Stimulated activated CD4-positive, alpha-beta T cell treated with anti-CD3 and anti-CD28 coated beads, Interleukin-15, amount 100 ng/mL, for 1 hour (primary cell): ENCODE measurements at regions not wholly inside any gene's neighbourhood (a gene's known extent, or its start where the extent isn't known, plus 50 kb on each side); places are given as distances from the start of the nearest gene placed in this dataset.

Experiments used
- DNase-seq, 2 donors: peaks; one replicate each; pipeline ENCODE4 v3.0.0-alpha.2; 2020; ENCODE audit warnings: low read depth in 1 of 2, low spot score in 1 of 2

DNA sequence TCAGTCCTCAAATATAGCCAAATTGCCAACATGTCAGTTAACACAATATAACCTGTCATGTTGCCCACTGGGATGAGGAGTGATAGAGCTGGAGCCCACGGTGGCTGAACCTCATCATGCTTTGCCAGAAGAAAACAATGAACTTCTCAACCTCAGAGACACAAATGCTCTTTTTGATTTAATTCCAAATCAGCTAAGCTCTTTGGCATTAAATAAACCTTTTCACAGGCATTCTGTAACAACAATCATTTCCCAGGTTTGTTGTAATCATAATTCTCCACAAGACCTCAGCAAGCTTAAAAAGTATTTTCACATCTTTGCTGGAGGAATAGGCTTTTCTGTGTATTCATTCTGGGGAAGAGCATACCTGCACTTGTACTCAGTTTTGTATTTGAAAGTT lies 830.9 kb downstream of the MAT2B start:
- DNase-seq = no peak

DNA sequence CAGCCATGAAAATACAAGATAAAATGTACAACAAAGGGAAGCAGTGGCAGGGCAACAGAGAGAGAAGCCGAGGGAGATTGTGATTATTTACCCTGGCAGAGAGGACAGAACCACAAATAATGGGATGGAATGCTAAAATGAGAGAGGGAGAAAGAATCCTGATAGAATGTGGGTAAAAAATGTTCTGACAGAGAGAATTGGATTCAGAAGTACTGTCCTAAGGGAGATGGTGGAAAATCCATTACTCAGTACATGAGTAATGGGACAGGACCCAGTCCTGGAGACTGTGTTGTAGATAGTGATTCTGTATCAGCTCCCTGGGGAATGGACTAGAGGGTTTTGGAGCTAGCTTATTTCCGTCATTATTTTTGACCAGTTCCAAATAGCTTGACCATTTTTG lies 831.5 kb downstream of the MAT2B start:
- DNase-seq = no peak

DNA sequence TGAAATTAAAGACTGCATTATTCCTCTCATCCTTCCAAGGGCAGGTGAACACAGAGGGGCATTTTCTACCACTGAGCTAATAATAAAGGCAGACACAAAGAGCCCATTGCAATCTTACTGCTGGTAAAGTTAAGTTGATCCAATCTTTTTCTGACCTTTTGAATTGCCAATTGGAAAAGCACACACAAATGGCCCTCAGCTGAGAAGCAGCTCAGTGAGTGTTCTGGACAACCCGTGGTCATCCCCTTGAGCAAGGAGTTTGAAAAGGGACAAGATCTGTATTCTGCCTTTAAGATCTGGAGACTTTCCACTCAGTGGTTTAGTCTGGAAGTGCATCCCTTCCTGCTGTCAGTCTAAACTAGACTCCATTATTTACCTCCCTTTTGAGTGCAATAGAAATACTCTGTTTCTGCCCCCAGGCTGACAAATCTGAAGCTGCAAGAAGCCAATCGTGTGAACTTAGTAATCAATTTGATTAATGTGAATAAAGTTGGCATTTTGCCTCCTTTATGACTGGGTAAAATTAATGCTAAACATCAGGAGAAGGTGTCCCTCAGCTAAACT lies 835.7 kb downstream of the MAT2B start:
- no peak for DNase-seq

DNA sequence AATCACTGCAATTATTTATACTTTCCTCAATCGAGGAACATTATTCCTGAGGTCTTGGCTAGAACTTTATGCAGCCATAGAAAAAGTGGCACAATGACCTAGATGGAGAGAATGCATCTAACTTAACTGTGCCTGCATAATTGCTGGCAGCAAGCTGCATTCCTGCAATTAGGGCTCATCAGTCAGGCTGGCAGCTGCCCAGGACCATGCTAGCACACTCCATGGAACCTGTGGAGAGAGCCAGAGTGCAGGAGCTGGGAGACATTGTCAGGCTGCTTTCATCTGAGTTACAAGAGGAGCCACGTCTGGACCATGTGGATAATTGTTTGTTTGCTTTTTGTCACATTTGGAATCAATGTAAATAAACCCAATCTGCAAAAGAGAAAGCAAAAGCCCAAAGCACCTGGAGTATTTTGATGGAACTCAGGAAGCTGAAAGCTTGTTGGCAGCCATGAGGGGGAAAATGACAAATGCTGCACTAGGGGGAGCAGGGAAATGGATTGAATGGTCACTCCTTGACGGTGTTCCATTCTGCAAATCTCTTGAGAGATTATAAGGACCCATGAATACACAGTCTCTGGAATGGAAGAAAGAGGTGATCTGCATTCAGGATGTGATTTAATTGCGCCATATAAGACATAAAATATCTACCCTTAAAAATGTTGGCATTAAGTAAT lies 839.9 kb downstream of the MAT2B start:
- no peak for DNase-seq

DNA sequence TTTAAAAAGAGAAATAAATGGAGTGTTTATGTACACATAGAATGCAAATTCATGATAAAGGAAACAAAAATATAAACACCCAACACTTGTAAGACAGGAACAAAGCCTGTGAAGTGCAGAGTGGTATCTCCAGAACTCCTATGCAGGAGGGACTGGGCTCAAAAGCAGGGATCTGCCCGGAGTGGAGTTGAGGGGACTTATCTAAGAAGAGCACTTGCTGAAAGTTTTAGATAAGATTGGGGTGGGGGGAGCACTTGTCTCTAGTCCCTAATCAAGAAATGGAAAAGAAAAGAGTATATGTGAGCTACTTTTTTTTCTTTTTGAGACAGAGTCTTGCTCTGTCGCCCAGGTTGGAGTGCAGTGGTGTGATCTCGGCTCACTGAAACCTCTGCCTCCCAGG lies 840.4 kb downstream of the MAT2B start:
- no peak for DNase-seq

DNA sequence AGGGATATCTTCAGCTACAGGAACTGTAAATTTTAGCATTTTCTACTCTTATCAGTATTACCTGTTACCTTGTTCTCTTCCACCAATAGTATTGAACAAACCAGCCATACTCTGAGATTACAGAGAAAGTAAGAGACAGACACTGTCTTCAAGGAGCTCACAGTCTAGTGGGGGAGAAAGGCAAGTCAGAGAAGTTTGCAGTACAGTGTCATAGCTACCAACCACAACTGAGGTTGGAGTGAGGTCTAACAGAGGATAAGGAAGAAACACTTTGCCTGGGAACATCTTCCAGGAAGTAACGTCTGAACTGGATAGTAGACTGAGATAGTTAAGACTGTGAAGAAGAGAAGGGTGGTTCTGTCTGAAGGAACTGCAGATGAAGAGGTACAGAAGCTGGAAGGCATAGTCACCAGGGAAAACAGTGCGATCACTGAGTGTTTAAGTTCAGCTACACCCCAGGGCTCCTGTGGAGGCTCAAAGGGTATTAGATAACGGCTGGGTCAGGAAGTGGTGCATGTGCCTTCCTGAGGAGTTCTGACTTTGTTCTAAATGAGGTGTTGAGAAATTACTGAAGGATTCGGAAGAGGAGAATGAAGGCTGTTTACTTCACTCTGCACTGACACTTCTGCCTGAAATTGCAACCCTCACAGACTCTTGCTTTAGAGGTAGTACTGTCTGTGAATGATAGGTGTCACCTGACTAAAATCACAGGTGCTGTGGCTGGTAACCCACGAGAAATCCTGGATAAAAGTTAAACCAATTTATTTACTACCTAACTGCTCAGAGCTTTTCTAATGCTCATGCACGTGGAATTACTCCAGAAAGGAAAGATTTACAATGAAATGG lies 841.6 kb downstream of the MAT2B start:
- no peak for DNase-seq

DNA sequence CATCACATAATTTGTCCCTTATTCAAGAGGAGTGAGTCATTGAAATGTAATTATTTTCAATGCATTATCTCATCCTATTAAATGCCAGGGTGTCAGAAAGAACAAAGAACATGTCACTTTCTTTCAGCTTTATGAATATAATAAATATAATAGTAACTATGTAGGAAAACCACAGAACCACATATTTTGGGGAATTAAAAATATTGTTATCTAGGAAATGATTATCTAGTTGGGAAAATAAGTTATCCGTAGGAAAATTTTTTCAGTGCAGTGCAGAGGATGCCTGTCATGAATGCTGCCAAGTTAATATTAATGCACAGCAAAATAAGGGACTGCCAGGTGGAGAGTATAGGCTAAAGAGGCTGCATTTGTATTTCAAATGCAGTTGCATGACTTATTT lies 844.8 kb downstream of the MAT2B start:
- no peak for DNase-seq

DNA sequence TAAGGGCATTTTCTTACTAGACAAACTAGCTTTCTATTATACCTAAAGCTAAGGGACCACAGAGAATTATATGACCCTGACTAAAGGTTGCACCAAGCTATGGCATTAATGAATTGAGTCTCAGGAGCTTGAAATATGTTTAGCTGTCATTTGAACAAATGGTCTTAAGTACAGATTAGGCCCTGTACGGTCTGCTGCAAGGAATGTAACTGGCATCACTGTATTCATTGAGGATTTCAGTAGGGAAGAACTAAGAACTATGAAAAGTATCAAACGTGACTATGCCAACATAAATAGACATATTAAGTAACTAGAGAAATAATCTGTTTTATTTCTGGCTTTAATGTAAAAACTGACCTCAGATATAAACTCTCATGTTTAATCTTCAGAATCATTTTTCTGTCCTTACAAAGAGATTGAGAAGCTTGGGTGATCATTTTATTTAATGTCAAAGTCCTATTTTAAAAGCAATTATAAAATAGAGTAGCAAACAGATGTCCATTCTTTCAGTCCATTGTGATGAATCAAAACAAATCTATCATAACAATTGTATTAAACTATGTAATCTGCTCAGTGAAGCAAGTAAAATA lies 845.9 kb downstream of the MAT2B start:
- DNase-seq = no peak

DNA sequence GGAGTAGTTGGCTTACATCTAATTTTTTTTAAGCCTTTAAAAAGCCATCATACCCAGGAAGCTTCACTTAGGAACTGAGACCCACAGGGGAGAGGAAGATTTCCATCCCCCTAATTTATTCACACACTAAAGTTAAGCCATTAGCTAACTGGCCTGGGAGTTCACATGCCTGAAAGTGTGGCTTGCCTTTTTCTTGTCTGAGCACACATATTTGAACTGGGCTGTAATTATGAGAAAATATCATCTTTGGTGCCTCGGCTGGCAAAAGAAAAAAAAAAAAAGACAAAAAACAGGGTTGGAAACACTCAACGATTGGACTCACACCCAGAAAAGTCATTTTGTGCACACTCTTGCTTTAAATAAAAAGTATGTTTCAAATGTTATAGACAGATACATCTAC lies 847.3 kb downstream of the MAT2B start:
- DNase-seq = no peak

DNA sequence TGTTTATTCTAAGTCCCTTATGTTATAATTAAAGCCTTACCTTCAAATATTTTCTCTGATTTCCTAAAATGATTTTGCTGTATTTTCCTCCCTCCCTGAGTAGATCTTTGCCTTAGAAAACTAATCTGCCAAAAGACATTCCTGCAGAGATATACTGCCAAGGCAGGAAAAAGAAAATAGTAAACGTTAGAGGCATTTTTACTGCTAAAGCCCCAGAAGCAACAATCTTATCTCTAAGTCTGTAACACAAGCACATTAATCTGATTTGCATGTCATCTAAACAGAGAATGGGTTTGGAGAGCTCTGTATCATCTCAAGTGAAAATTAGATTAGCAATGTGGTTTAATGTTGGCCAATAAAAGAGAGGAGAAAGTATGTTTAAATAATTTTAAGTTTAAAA lies 847.7 kb downstream of the MAT2B start:
- DNase-seq = no peak

DNA sequence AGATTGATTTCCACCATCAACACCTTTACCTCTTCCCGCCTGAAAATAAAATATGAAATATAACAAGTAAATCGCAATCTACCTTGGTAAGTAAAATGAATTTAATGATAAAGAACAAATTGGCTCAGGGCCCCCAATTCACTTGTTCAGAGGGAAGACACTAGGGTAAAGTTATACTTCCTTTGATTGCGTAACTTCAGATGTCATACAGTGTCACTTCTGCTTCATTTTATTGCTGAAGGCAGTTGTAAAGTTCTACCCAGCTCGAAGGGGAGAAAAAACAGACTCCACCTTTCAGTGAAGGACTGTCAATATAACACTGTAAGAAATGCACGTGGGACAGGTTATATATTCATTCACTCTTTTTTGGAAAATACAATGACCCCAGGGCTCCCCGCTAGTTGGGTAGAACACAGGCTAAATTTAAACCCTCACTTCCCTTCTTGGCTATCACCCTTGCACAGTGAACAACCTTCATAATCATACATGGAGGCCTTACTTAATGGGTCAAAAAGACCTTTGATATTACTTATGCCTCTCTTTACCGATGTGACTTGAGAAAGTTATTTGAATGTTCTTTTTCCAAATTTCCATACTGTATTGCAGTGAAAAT lies 848.8 kb downstream of the MAT2B start:
- no peak for DNase-seq

DNA sequence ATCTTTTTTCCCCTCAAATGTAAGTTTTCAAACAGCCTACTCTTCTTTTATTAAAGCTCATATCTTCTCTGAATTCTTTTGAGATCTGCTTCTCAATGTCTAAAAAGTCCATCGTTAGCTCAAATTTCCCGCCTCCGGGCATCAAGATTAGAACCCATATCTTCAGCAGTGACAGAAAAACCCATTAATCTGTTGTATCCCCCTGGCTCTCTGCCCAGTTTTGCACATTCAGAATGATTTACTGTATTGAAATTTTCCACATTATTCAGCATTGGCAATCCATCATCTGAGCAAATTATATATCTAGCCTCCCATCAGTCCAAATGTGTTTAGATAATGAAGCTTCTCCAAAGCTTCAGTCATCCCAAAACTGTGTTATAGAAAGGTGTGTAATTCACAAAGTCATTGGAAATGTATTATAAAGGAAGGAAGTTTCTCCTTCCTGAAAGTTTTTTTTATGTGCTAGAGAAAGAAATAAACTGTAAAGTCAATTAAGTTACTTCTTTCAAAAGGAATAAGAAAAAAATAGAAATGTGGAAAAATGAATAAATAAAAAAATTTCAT lies 849.9 kb downstream of the MAT2B start:
- DNase-seq = no peak

DNA sequence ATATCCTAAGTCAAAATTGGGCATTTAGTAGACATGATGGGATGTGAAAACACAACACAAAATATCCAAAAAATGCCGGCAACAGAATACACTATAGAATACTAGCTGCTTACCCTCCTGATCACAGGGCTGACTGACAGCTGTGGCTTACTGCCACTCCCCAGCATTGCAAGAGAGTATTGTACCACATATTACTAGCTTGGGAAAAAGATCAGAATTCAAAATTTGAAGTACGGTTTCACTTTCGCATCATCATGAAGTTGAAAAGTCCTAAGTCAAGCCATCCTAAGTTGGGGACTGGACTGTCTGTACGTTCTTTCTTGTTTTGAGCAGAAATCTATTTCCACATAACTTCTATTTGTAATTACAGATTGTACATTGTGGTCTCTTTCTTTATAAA lies 851.4 kb downstream of the MAT2B start:
- DNase-seq = no peak

DNA sequence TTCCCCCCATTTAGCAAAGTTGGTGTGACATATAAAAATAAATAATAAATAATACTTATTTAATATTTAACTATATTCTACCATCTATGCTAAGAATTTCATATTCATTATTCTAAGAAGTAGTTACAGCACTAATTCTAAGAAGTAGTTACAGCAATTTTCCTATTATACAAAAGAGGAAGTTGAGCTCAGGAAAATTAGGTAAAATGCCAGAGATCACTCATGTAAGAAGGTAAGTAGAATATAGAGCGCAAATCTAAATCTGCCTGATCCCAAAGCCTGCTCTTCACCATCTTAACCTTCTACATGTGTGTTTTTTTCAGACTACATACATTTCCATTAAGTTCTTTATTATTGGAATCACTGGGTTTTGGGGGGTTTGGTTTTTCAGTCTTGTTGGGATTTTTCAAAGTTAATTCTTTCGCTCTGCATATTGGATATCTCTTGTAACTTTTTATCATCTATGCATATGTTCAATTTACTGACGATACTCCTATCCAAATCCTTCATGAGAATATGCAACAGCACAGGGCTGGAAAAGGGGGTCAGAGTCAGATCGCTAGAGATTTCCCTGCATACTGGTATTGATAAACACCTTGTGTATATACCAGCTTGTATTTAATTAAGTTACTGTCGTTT lies 852.1 kb downstream of the MAT2B start:
- DNase-seq = no peak

DNA sequence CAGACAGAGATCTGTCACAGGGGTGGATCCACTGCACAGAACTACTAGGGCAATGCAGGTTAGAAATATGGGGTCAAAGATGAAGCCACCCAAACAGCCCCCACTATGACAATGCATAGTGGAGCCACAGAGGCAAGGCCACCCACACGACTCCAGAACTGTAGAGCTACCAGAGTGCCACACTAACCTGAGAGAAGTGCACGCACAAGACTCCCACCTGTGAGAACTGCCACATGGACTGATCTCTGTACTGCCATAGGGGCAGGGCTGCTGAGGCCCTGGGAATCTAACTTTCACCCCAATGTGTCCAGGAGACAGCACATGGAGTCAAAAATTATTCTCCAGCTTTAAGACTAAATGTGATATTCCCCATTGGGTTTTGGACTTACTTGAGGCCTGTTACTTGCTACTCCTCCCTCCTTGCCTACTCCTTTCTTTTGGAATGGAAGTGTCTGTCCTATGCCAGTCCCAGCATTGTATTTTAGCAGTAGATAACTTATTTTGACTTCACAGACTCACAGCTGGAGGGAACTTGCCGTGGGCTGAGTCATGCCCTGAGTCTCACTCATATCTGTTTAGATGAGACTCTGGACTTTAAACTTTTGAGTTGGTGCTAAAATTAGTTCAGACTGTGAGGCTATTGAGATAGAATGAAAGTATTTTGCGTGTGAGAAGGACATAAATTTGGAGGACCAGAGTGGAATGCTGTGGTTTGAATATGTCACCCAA lies 853.3 kb downstream of the MAT2B start:
- no peak for DNase-seq

DNA sequence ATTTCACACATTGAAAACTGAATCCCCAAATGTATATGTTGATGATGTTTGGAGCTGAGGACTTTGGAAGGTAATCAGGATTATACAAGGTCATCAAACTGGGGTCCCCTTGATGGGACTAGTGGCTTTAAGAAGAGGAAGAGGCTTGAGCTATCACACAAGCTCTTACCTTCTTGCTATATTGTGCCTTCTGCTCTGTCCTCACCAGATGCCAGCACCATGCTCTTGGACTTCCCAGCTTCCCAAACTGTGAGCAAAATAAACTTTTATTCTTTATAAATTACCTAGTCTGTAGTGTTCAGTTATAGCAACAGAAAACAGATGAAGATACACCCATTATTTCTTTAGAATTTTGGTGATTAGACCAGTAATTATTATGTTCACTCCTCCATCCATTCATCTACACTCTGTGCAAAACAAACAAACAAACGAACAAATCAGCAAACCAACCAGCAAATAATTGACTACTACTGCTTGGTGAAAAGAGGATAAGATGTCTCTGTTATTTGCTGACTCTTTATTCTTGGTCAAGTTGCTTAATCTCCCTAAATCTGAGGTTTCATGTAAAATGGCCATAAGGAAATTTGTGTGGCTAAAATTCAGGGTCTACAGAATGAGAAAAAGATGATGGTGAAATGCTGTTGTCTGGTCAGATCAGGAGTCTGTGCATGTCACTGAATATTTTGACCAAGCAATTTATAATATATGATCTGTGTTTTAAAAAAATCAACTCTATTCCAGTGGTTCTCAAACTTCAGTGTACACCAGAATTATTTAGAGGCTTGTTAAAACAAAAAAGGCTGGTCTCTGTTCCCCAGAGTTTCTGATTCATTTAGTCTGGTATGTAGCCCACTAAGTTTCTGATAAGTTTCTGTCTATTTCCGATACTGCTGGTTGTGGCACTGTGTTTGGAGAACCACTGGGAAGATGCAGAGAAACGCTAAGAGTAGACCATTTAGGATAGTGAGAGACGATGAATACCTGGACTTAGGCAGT lies 854.1 kb downstream of the MAT2B start:
- DNase-seq = no peak

DNA sequence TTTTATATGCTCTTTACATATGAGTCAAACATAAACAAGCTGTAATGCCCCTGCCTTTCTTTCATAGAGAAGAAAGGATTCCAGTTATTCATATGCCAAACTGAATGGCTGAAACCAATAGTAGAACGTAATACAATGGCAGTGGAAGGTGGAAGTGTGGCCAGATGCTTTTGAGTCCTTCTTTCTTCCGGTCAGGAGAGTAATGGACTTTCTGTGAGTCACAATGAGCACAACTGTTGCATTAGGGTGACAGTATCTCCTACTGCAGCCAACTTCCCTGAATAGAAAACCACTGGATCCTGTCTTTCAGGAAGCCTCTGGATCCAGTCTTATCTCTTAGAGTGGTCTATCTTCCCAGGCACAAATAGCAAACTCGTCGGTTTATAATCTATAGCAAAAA lies 855.2 kb downstream of the MAT2B start:
- no peak for DNase-seq

DNA sequence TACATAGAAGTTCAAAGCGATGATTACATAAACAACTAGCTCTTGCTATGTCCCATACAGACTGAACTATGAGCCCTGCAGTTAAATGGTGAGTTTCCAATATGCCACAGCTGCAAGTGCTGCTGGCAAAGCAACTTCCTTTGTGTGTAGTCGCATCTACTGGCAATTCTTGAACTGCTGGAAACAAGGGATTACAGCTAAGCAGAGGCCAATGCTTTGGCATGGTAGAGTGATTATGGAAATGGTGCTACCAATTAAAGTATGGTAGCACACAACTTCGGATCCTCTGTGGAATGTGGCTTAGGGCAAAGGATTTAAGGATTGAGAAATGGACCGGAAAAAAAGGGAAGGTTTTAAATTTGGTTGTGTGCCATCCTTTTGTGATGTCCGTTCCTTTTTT lies 856.6 kb downstream of the MAT2B start:
- DNase-seq = no peak

DNA sequence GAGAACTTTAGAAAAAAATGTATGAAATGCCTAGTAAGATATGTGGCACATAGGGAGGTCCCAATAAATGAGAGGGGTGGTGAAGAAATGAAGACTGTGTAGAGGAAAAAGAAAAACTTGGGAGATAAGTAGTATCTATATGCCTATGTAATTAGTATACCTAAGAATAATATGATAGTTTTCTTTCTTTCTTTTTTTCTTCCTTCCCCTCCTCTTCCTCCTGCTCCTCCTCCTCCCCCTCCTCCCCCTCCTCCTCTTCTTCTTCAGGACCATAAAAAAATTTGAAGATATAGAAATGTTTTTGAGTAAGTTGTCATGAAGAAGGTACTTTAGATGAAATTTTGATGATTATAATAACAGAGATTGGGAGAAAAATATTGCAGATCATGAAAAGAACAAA lies 857.4 kb downstream of the MAT2B start:
- no peak for DNase-seq
